GM10266 (cell line): ENCODE measurements at regions not wholly inside any gene's neighbourhood (a gene's known extent, or its start where the extent isn't known, plus 50 kb on each side); places are given as distances from the start of the nearest gene placed in this dataset.
"Not testable (repeated sequence)": the region's sequence is repeated elsewhere in the genome, so short reads cannot be mapped to it uniquely, and the experiment has no call there.

ENCODE experiments used
- DNase-seq: peaks from one replicate; pipeline ENCODE4 v3.0.0; 2012; ENCODE audit errors: extremely low spot score
- TF ChIP-seq, protein P1 (sequence below): IDR thresholded peaks from 2 replicates; pipeline ENCODE4 v1.5.1; 2012; ENCODE audit warnings: mild to moderate bottlenecking, low read depth; ENCODE audit not compliant: control insufficient read depth, insufficient read depth; ENCODE audit errors: missing control alignments

DNA sequence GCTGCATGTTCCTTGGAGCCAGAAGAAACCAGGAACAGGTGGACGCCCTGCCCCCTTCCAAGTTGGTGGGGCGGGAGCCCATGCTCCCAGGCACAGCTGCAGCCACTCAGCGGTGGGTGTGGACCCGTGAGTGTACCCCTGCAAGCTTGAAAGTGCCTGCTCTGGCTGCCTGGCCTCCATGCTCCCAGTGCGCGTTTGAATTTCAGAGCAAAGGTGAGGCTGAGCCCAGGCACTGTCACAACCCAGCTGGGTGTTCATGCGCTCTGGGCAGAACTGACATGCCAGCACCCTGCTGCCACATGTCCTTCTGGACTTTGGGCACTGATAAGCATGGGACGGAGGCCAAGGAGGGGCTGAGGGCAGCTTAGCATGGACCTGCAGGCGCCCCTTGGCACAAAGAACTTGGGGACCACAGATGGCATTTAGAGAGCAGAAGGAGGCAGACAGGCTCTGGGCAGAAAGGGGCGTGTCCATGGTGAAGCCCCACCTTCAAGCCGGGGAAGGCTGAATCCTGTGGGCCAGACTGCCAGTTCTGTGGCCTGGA is 402.0 kb upstream of the NRG3 start:
- TF ChIP-seq, protein P1, sequence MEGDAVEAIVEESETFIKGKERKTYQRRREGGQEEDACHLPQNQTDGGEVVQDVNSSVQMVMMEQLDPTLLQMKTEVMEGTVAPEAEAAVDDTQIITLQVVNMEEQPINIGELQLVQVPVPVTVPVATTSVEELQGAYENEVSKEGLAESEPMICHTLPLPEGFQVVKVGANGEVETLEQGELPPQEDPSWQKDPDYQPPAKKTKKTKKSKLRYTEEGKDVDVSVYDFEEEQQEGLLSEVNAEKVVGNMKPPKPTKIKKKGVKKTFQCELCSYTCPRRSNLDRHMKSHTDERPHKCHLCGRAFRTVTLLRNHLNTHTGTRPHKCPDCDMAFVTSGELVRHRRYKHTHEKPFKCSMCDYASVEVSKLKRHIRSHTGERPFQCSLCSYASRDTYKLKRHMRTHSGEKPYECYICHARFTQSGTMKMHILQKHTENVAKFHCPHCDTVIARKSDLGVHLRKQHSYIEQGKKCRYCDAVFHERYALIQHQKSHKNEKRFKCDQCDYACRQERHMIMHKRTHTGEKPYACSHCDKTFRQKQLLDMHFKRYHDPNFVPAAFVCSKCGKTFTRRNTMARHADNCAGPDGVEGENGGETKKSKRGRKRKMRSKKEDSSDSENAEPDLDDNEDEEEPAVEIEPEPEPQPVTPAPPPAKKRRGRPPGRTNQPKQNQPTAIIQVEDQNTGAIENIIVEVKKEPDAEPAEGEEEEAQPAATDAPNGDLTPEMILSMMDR, result no peak
- DNase-seq, result no peak

DNA sequence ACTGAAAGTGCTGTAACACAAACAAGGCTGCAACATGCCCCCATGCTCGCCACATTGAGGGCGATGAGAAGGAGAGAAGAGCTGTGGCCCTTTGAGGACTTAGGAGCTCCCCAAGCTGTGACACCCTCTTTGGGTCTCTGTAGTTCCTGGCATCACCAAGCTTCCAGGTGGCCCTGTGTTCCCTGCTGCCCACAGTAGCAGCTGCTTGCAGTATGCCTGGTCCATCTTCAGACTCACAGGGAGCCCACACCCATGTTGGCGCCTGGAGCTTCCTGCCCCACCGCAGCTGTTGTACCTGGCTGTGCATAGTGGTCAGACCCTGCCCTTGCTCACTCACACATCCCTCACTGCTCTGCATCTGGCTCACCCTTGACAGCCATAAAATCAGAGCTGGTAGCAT is 401.2 kb upstream of the NRG3 start:
- TF ChIP-seq, protein P1, result no peak
- DNase-seq, result no peak

DNA sequence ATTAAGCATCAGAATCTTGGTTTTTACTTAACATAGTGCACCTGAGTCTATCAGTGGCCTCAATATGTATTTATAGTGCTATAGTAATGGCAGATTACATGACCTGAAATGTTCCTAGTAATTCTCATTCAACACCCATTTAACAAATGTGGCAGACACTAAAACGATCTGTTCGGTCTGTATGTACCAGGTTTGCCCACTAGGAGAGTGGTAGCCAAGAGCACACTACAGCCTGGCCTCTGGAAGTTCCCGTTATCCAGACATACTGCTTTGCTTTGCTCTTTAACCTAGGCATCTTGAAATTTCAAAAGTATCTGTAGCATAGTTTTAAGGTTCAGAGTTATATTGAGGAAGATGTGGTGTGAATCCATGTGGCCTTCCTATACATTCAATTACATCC is 395.7 kb upstream of the NRG3 start:
- no peak for DNase-seq
- TF ChIP-seq, protein P1, result no peak

DNA sequence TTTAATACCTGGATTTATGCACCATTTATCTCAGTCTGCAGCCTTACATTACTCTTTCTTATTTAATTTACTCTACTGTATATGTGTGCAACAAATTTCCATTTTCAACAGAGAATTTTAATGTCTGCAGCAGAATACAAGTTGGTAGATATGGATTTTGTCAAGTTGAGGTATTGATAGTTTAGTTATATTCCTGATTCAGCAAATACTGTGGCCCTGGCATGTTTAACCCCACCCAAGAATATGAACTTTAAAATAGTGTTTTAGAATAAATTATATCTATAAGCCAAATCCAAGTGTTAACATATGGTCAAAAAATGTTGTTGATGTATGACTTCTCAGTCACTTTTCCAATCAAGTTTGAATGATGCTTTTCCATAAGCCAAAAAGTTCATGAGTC is 378.4 kb upstream of the NRG3 start:
- TF ChIP-seq, protein P1, result no peak
- no peak for DNase-seq

DNA sequence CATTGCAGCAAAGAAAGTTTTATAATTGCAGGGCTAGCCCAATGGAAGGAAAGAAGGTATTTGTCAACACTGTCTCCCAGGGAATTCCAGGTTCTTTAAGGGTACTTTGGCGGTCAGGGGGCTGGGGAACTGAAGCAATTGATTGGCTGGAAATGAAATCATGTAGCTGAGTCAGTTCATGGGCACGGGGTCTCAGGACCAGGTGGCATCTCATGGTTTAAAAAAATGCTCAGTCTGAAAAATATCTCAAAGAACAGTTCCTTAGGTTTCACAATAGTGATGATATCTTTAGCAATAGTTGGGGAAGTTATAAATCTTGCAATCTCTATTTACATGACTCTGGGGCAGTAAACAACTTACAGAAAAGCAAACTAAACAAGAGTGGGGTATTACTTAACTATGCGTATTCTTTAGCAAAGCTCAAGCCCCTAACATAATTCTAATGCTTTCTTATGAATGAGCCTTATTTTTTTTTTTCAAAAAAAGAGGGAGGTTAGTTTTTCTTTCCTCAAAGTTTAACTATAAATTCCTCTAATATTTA is 376.9 kb upstream of the NRG3 start:
- TF ChIP-seq, protein P1, result no peak
- DNase-seq, result no peak

DNA sequence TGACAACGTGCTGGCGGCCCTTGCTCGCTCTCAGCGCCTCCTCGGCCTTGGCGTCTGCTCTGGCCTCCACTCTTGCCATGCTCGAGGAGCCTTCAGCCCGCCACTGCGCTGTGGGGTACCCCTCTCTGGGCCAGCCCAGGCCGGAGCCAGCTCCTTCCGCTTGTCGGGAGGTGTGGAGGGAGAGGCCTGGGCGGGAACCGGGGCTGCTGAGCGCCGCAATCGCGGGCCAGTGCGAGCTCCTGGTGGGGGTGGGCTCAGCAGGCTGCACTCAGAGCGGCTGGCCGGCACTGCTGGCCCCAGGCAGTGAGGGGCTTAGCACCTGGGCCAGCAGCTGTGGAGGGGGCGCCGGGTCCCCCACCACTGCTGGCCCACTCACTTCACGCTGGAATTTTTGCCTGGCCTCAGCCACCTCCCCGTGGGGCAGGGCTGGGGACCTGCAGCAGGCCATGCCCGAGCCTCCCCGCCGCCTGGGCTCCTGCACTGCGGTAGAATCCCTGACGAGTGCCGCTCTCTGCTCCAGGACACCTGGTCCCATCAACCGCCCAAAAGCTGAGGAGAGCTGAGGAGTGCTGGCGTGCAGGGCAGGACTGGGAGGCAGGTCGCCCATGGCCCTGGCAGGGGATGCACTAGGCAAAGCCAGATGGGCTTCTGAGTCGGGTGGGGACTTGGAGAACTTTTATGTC is 372.2 kb upstream of the NRG3 start:
- TF ChIP-seq, protein P1, result no peak
- DNase-seq, result no peak

DNA sequence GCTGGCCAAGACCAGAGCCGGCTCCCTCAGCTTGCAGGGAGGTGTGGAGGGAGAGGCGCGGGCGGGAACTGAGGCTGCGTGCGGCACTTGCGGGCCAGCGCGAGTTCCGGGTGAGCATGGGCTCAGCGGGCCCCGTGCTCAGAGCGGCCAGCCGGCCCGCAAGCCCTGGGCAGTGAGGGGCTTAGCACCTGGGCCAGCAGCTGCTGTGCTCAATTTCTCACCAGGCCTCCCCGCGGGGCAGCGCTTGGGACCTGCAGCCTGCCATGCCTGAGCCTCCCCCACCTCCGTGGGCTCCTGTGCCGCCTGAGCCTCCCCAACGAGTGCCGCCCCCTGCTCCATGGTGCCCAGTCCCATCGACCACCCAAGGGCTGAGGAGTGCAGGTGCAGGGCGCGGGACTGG is 369.2 kb upstream of the NRG3 start:
- not testable (repeated sequence) for DNase-seq
